ENCODE measurements at regions not wholly inside any gene's neighbourhood (a gene's known extent, or its start where the extent isn't known, plus 50 kb on each side); places are given as distances from the start of the nearest gene placed in this dataset.

DNA sequence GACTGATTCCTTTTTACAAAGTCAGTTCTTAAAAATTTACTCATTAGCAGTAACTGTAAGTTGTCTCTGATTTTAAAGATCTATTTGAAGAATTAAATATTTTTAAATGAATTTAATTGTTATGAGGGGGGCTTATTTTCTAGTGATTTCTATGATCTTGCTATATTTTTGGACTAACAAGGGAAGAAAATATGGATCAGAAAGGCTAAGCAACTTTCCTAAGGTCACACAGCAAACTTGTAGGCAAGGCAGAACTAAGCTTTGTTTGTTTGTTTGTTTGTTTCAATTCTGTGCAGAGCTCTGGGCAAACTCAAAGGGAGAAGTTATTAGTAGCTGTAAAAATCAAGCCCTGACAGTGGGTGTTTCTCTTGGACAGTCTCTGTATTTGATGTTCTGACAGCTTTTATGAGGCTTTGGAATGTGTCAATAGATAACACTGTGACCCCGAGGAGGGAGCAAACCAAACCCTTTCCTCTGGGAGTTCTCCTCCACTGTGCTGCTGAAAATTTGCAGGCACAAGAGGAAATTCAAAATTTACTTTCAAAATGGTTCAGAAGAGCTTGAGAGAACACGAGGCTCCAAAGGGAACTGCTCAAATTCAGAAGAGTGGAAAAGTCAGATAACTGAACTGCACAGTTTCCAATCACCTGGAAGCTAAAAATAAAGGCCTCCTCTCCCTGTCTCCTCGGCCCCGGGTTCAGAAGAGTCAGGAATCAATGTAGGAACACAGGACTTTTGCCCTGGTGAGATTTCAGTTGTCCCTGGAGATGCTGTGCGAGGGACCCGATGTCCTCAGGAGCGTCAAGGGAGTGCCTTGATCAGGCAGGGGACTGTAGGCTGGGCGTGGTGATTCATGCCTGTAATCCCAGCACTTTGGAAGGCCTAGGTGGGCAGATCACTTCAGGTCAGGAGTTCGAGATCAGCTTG, 325.7 kb downstream of the GATA3 start:
- no peaks in the 10 kb centered on the region for H3K4me1 ChIP-seq (ENCODE audit: control insufficient read depth, insufficient read depth, low read length, unreplicated experiment)
- H2AFZ ChIP-seq (ENCODE audit: low read length, unreplicated experiment) = no peak overlapping the region
- no peak overlapping the region for H3K4me3 ChIP-seq (ENCODE audit: low read depth, low read length)
- H3K27ac ChIP-seq (ENCODE audit: low read depth, low read length) = no peak overlapping the region
- no peaks in the 10 kb centered on the region for H3K79me2 ChIP-seq (ENCODE audit: control insufficient read depth, insufficient read depth, low read length, unreplicated experiment)
- H3K27me3 ChIP-seq (ENCODE audit: insufficient read depth, low read length) = no peaks in the 10 kb centered on the region
- no peaks in the 10 kb centered on the region for H3K36me3 ChIP-seq (ENCODE audit: insufficient read depth, low read length)

- no peak overlapping the region for H3K27ac ChIP-seq (ENCODE audit: low read depth, low read length)
- no peak overlapping the region for H3K4me3 ChIP-seq (ENCODE audit: low read depth, low read length)
- H2AFZ ChIP-seq (ENCODE audit: low read length, unreplicated experiment) = no peak overlapping the region
- no peaks in the 10 kb centered on the region for H3K4me1 ChIP-seq (ENCODE audit: control insufficient read depth, insufficient read depth, low read length, unreplicated experiment)
- H3K79me2 ChIP-seq (ENCODE audit: control insufficient read depth, insufficient read depth, low read length, unreplicated experiment) = no peaks in the 10 kb centered on the region
- H3K36me3 ChIP-seq (ENCODE audit: insufficient read depth, low read length) = no peaks in the 10 kb centered on the region
- H3K27me3 ChIP-seq (ENCODE audit: insufficient read depth, low read length) = no peaks in the 10 kb centered on the region
These were observed 326.5 kb downstream of the GATA3 start for GRCh38 chr10:8380833-8381496.

DNA sequence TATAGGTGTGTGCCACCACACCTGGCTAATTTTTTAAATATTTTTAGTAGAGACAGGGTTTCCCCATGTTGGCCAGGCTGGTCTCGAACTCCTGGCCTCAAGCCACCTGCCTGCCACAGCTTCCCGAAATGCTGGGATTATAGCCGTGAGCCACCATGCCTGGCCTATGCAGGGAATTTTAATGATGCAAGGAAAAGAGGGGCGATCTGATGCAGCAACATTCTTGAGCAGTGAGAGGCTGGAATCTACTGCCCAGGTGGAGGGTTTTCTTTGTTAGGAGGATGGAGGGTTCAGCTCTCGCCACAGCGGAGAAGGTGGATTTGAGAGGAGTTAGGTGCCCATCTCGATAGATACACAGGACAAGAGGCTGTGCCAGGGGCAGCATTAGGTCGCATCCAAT, 332.3 kb downstream of the GATA3 start:
- Histone ChIP-seq H3K4me1 (ENCODE audit: control insufficient read depth, insufficient read depth, low read length, unreplicated experiment) (no peaks in the 10 kb centered on the region), H3K27ac (ENCODE audit: low read depth, low read length) (no peak overlapping the region), H3K36me3 (ENCODE audit: insufficient read depth, low read length) (no peaks in the 10 kb centered on the region), H3K79me2 (ENCODE audit: control insufficient read depth, insufficient read depth, low read length, unreplicated experiment) (no peaks in the 10 kb centered on the region), H3K4me3 (ENCODE audit: low read depth, low read length) (no peak overlapping the region), H2AFZ (ENCODE audit: low read length, unreplicated experiment) (no peak overlapping the region), H3K27me3 (ENCODE audit: insufficient read depth, low read length) (no peaks in the 10 kb centered on the region)

DNA sequence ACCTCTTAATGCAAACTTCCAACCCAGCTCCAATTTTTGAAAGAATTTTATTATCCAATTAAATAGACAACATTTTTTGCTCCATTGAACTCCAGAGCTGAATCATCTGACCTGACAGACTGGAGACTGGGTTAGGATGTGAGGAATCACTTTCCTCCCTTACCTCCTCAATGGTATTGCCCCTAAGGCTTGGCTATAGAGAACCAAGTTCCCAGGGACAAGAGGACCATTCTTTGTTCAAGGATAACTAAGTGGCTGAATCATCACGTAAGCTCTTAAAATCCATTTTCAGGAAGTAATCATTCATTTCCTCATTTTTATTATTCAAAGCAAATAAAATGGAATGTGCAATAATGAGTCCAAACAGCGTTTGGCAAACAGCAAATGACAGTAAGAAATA, 335.1 kb downstream of the GATA3 start:
- Histone ChIP-seq H3K27ac (ENCODE audit: low read depth, low read length) (no peak overlapping the region), H3K79me2 (ENCODE audit: control insufficient read depth, insufficient read depth, low read length, unreplicated experiment) (no peaks in the 10 kb centered on the region), H3K4me1 (ENCODE audit: control insufficient read depth, insufficient read depth, low read length, unreplicated experiment) (no peaks in the 10 kb centered on the region), H3K27me3 (ENCODE audit: insufficient read depth, low read length) (no peaks in the 10 kb centered on the region), H3K4me3 (ENCODE audit: low read depth, low read length) (no peak overlapping the region), H2AFZ (ENCODE audit: low read length, unreplicated experiment) (no peak overlapping the region), H3K36me3 (ENCODE audit: insufficient read depth, low read length) (no peaks in the 10 kb centered on the region)

DNA sequence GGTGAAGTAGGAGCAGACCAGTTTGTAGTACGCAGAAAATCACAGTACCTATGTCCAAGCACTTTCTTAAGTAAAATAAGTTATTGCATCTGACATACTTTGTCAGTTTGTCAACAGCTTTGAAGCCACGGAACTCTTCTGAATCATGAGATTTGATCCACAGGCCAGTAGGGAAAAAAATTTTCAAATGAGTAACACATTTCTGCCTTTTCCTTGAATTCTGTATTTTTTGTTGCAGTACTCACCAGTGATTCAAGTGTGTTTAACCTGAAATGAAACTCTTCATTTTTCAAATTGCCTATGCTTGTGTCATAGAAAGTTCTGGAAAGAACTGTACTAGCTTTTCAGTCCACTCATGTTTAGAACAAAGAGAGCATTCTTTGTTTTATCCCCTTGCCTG, 337.7 kb downstream of the GATA3 start:
- no peaks in the 10 kb centered on the region for H3K4me1 ChIP-seq (ENCODE audit: control insufficient read depth, insufficient read depth, low read length, unreplicated experiment)
- H3K27ac ChIP-seq (ENCODE audit: low read depth, low read length) = no peak overlapping the region
- no peak overlapping the region for H2AFZ ChIP-seq (ENCODE audit: low read length, unreplicated experiment)
- no peak overlapping the region for H3K4me3 ChIP-seq (ENCODE audit: low read depth, low read length)
- no peaks in the 10 kb centered on the region for H3K79me2 ChIP-seq (ENCODE audit: control insufficient read depth, insufficient read depth, low read length, unreplicated experiment)
- no peaks in the 10 kb centered on the region for H3K36me3 ChIP-seq (ENCODE audit: insufficient read depth, low read length)
- no peaks in the 10 kb centered on the region for H3K27me3 ChIP-seq (ENCODE audit: insufficient read depth, low read length)

- Histone ChIP-seq H3K27me3 (ENCODE audit: insufficient read depth, low read length) (no peaks in the 10 kb centered on the region), H3K36me3 (ENCODE audit: insufficient read depth, low read length) (no peaks in the 10 kb centered on the region), H3K79me2 (ENCODE audit: control insufficient read depth, insufficient read depth, low read length, unreplicated experiment) (no peaks in the 10 kb centered on the region), H2AFZ (ENCODE audit: low read length, unreplicated experiment) (no peak overlapping the region), H3K4me3 (ENCODE audit: low read depth, low read length) (no peak overlapping the region), H3K4me1 (ENCODE audit: control insufficient read depth, insufficient read depth, low read length, unreplicated experiment) (no peaks in the 10 kb centered on the region), H3K27ac (ENCODE audit: low read depth, low read length) (no peak overlapping the region)
These were observed 339.0 kb downstream of the GATA3 start for GRCh38 chr10:8393531-8393930.

- Histone ChIP-seq H3K4me1 (ENCODE audit: control insufficient read depth, insufficient read depth, low read length, unreplicated experiment) (no peaks in the 10 kb centered on the region), H3K36me3 (ENCODE audit: insufficient read depth, low read length) (no peaks in the 10 kb centered on the region), H3K4me3 (ENCODE audit: low read depth, low read length) (no peak overlapping the region), H3K27ac (ENCODE audit: low read depth, low read length) (no peak overlapping the region), H3K27me3 (ENCODE audit: insufficient read depth, low read length) (no peaks in the 10 kb centered on the region), H2AFZ (ENCODE audit: low read length, unreplicated experiment) (no peak overlapping the region), H3K79me2 (ENCODE audit: control insufficient read depth, insufficient read depth, low read length, unreplicated experiment) (no peaks in the 10 kb centered on the region)
These were observed 342.2 kb downstream of the GATA3 start for GRCh38 chr10:8396675-8397074.

- no peaks in the 10 kb centered on the region for H3K36me3 ChIP-seq (ENCODE audit: insufficient read depth, low read length)
- no peak overlapping the region for H2AFZ ChIP-seq (ENCODE audit: low read length, unreplicated experiment)
- H3K4me3 ChIP-seq (ENCODE audit: low read depth, low read length) = no peak overlapping the region
- H3K27me3 ChIP-seq (ENCODE audit: insufficient read depth, low read length) = no peaks in the 10 kb centered on the region
- no peak overlapping the region for H3K27ac ChIP-seq (ENCODE audit: low read depth, low read length)
- no peaks in the 10 kb centered on the region for H3K4me1 ChIP-seq (ENCODE audit: control insufficient read depth, insufficient read depth, low read length, unreplicated experiment)
- no peaks in the 10 kb centered on the region for H3K79me2 ChIP-seq (ENCODE audit: control insufficient read depth, insufficient read depth, low read length, unreplicated experiment)
These were observed 344.3 kb downstream of the GATA3 start for GRCh38 chr10:8398771-8399170.

GRCh38 chr10:8400151-8400550, 345.7 kb downstream of the GATA3 start:
- Histone ChIP-seq H3K27me3 (ENCODE audit: insufficient read depth, low read length) (no peaks in the 10 kb centered on the region), H3K4me3 (ENCODE audit: low read depth, low read length) (no peak overlapping the region), H3K36me3 (ENCODE audit: insufficient read depth, low read length) (no peaks in the 10 kb centered on the region), H3K27ac (ENCODE audit: low read depth, low read length) (no peak overlapping the region), H3K79me2 (ENCODE audit: control insufficient read depth, insufficient read depth, low read length, unreplicated experiment) (no peaks in the 10 kb centered on the region), H2AFZ (ENCODE audit: low read length, unreplicated experiment) (no peak overlapping the region), H3K4me1 (ENCODE audit: control insufficient read depth, insufficient read depth, low read length, unreplicated experiment) (no peaks in the 10 kb centered on the region)

DNA sequence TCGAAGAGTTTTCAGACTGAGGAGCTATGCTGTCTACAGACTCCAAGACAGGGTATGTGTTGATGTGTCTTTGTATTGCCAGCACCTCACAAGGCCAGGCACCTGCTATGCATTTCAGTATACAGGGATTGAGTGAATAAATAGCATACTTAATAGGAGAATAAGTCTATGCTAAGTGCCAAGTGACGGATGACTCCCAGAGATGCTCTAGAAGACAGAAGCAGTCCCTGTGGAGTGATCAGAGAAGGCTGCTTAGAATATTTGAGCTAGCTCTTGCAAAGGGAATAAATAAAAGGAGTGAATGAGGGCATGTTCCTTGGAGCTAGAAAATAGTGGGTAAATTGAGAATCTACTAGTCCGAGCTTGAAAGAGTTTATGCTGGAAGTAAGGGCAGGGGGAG, 346.4 kb downstream of the GATA3 start:
- Histone ChIP-seq H2AFZ (ENCODE audit: low read length, unreplicated experiment) (no peak overlapping the region), H3K27ac (ENCODE audit: low read depth, low read length) (no peak overlapping the region), H3K4me1 (ENCODE audit: control insufficient read depth, insufficient read depth, low read length, unreplicated experiment) (no peaks in the 10 kb centered on the region), H3K4me3 (ENCODE audit: low read depth, low read length) (no peak overlapping the region), H3K36me3 (ENCODE audit: insufficient read depth, low read length) (no peaks in the 10 kb centered on the region), H3K27me3 (ENCODE audit: insufficient read depth, low read length) (no peaks in the 10 kb centered on the region), H3K79me2 (ENCODE audit: control insufficient read depth, insufficient read depth, low read length, unreplicated experiment) (no peaks in the 10 kb centered on the region)

GRCh38 chr10:8401531-8401930, 347.0 kb downstream of the GATA3 start:
- no peak overlapping the region for H3K4me3 ChIP-seq (ENCODE audit: low read depth, low read length)
- no peaks in the 10 kb centered on the region for H3K79me2 ChIP-seq (ENCODE audit: control insufficient read depth, insufficient read depth, low read length, unreplicated experiment)
- no peaks in the 10 kb centered on the region for H3K36me3 ChIP-seq (ENCODE audit: insufficient read depth, low read length)
- no peaks in the 10 kb centered on the region for H3K4me1 ChIP-seq (ENCODE audit: control insufficient read depth, insufficient read depth, low read length, unreplicated experiment)
- no peaks in the 10 kb centered on the region for H3K27me3 ChIP-seq (ENCODE audit: insufficient read depth, low read length)
- no peak overlapping the region for H2AFZ ChIP-seq (ENCODE audit: low read length, unreplicated experiment)
- no peak overlapping the region for H3K27ac ChIP-seq (ENCODE audit: low read depth, low read length)
